Pulmonary artery endothelial cell (primary cell): ENCODE measurements at regions not wholly inside any gene's neighbourhood (a gene's known extent, or its start where the extent isn't known, plus 50 kb on each side); places are given as distances from the start of the nearest gene placed in this dataset.

ENCODE experiments used
- DNase-seq: peaks from one replicate; pipeline ENCODE4 v3.0.0-alpha.2; 2011; ENCODE audit warnings: low read depth, low spot score

- no peak for DNase-seq
Measured at GRCh38 chr10:8418631-8419030, 364.1 kb downstream of the GATA3 start.

GRCh38 chr10:8420182-8420581, 365.7 kb downstream of the GATA3 start:
- no peak for DNase-seq

GRCh38 chr10:8424555-8425211, 370.2 kb downstream of the GATA3 start:
- no peak for DNase-seq

- no peak for DNase-seq
Measured at GRCh38 chr10:8428654-8429053, 374.2 kb downstream of the GATA3 start.

- no peak for DNase-seq
Measured at GRCh38 chr10:8430321-8430720, 375.8 kb downstream of the GATA3 start.

- no peak for DNase-seq
Measured at GRCh38 chr10:8431511-8431910, 377.0 kb downstream of the GATA3 start.

GRCh38 chr10:8435186-8436055, 380.9 kb downstream of the GATA3 start:
- no peak for DNase-seq

GRCh38 chr10:8437896-8438295, 383.4 kb downstream of the GATA3 start:
- no peak for DNase-seq

- no peak for DNase-seq
Measured at GRCh38 chr10:8438603-8439002, 384.1 kb downstream of the GATA3 start.

GRCh38 chr10:8439040-8439439, 384.6 kb downstream of the GATA3 start:
- DNase-seq = no peak

GRCh38 chr10:8444630-8445029, 390.1 kb downstream of the GATA3 start:
- no peak for DNase-seq

GRCh38 chr10:8445353-8445752, 390.9 kb downstream of the GATA3 start:
- no peak for DNase-seq

GRCh38 chr10:8449909-8450308, 395.4 kb downstream of the GATA3 start:
- DNase-seq = no peak

GRCh38 chr10:8453587-8453986, 399.1 kb downstream of the GATA3 start:
- DNase-seq = no peak

GRCh38 chr10:8454357-8454756, 399.9 kb downstream of the GATA3 start:
- no peak for DNase-seq

- DNase-seq = no peak
Measured at GRCh38 chr10:8455181-8455580, 400.7 kb downstream of the GATA3 start.

- DNase-seq = no peak
Measured at GRCh38 chr10:8456386-8456785, 401.9 kb downstream of the GATA3 start.

GRCh38 chr10:8460626-8461025, 406.1 kb downstream of the GATA3 start:
- DNase-seq = no peak

GRCh38 chr10:8462565-8462964, 408.1 kb downstream of the GATA3 start:
- DNase-seq = no peak

GRCh38 chr10:8463853-8464252, 409.4 kb downstream of the GATA3 start:
- DNase-seq = no peak

- DNase-seq = no peak
Measured at GRCh38 chr10:8468477-8468876, 414.0 kb downstream of the GATA3 start.

- DNase-seq = no peak
Measured at GRCh38 chr10:8473205-8473604, 418.7 kb downstream of the GATA3 start.

- no peak for DNase-seq
Measured at GRCh38 chr10:8477300-8477699, 422.8 kb downstream of the GATA3 start.
